A549 (cell line): ENCODE measurements at regions not wholly inside any gene's neighbourhood (a gene's known extent, or its start where the extent isn't known, plus 50 kb on each side); places are given as distances from the start of the nearest gene placed in this dataset.

Source experiments
- ATAC-seq, 2 experiments: fragments of 200-7000 bp in 1 of 2; fragments of >200 bp in 1 of 2; cut with Nextera tagmentation in 1 of 2; cut with Tn5 transposase in 1 of 2; 3 replicates each; pipeline versions ENCODE4 v1.8.0 to v1.9.1; 2018 to 2020; ENCODE audit warnings: mild to moderate bottlenecking in 1 of 2, moderate library complexity in 1 of 2
- CTCF ChIA-PET: fragments of 300-600 bp; sonication (Branson Sonifier 250); formaldehyde crosslinking; extraction: SDS; loops from one replicate; lab custom pipeline; 2021; ENCODE audit warnings: antibody characterized with exemption, inconsistent platforms; lab: Yijun Ruan, JAX
- POLR2A ChIA-PET: fragments of 350-600 bp; formaldehyde crosslinking; extraction: SDS; loops from one replicate; lab custom pipeline; 2021; ENCODE audit warnings: antibody characterized with exemption, inconsistent platforms; lab: Yijun Ruan, JAX
- DNase-seq, 2 experiments: peaks; one replicate each; pipeline versions ENCODE4 v3.0.0 to v3.0.0-alpha.2; 2011 to 2016; ENCODE audit warnings: low read depth in 1 of 2, low spot score in 1 of 2
- FAIRE-seq: peaks from 2 replicates; lab custom pipeline; 2011; peaks lifted over from hg19 to GRCh38; lab: Jason Lieb, UNC
- H3K27ac ChIP-seq, 2 experiments: fragments of >200 bp; sonication (Bioruptor Twin); formaldehyde crosslinking; 3 replicates each; pipeline ENCODE4 v1.5.1; 2016 to 2017
- H3K4me1 ChIP-seq: fragments of >200 bp; sonication (Bioruptor Twin); formaldehyde crosslinking; 3 replicates; pipeline ENCODE4 v1.6.1; 2016
- H3K4me2 ChIP-seq: fragments of >200 bp; sonication (Bioruptor Twin); formaldehyde crosslinking; 3 replicates; pipeline ENCODE4 v1.6.1; 2016
- H3K4me3 ChIP-seq: fragments of >200 bp; sonication (Bioruptor Twin); formaldehyde crosslinking; 3 replicates; pipeline ENCODE4 v1.5.1; 2016
- H3K9me3 ChIP-seq: fragments of >200 bp; sonication (Bioruptor Twin); formaldehyde crosslinking; 3 replicates; pipeline ENCODE4 v1.6.1; 2016
- ATOH8 ChIP-seq: fragments of 250-450 bp; sonication (Bioruptor Pico); IDR thresholded peaks from 2 replicates; pipeline ENCODE4 v1.5.0; 2020; ENCODE audit warnings: low read depth, mild to moderate bottlenecking, moderate library complexity
- BCL3 ChIP-seq: fragments of >200 bp; sonication (Bioruptor Twin); formaldehyde crosslinking; IDR thresholded peaks from 3 replicates; pipeline ENCODE4 v1.6.1; 2016
- CTCF ChIP-seq: fragments of >200 bp; sonication (Bioruptor Twin); formaldehyde crosslinking; IDR thresholded peaks from 3 replicates; pipeline ENCODE4 v1.5.1; 2016
- E2F6 ChIP-seq: IDR thresholded peaks from 2 replicates; pipeline ENCODE4 v1.6.1; 2012; ENCODE audit warnings: low read depth, borderline replicate concordance
- EHMT2 ChIP-seq: fragments of 200-600 bp; sonication (generic); IDR thresholded peaks from 2 replicates; pipeline ENCODE4 v1.6.1; 2016; ENCODE audit warnings: antibody characterized with exemption, low read depth, mild to moderate bottlenecking, moderate library complexity
- ELK1 ChIP-seq: fragments of 150-350 bp; IDR thresholded peaks from 2 replicates; pipeline ENCODE4 v1.6.1; 2014; ENCODE audit warnings: low read depth, mild to moderate bottlenecking, low read length
- HES2 ChIP-seq: fragments of >200 bp; sonication (Bioruptor Twin); formaldehyde crosslinking; IDR thresholded peaks from 2 replicates; pipeline ENCODE4 v1.6.1; 2016
- HMGXB4 ChIP-seq: fragments of 250-450 bp; sonication (Bioruptor Pico); IDR thresholded peaks from 2 replicates; pipeline ENCODE4 v1.5.0; 2021; ENCODE audit warnings: mild to moderate bottlenecking, moderate library complexity, borderline replicate concordance
- HOXB13 ChIP-seq: fragments of 250-450 bp; sonication (Bioruptor Pico); IDR thresholded peaks from 2 replicates; pipeline ENCODE4 v1.5.0; 2020; ENCODE audit warnings: low read depth, mild to moderate bottlenecking, moderate library complexity
- JUN ChIP-seq, 2 experiments: fragments of >200 bp; sonication (Bioruptor Twin); formaldehyde crosslinking; IDR thresholded peaks; 2 replicates in 1 of 2; 3 replicates in 1 of 2; pipeline ENCODE4 v1.6.1; 2016 to 2017
- MAFK ChIP-seq: fragments of 450-650 bp; IDR thresholded peaks from 2 replicates; pipeline ENCODE4 v1.6.1; 2014; ENCODE audit not compliant: partially characterized antibody
- MAX ChIP-seq: IDR thresholded peaks from 2 replicates; pipeline ENCODE4 v1.6.1; 2012
- MYC ChIP-seq: IDR thresholded peaks from 2 replicates; pipeline ENCODE4 v1.6.1; 2012; ENCODE audit warnings: mild to moderate bottlenecking, inconsistent platforms, low read length, improper control_type of control experiment, borderline replicate concordance
- NFE2L2 ChIP-seq: fragments of 150-350 bp; conservative IDR thresholded peaks from 2 replicates; pipeline ENCODE4 v1.6.1; 2014; ENCODE audit warnings: low read length
- PBX3 ChIP-seq: IDR thresholded peaks from 2 replicates; pipeline ENCODE4 v1.6.1; 2012
- RAD21 ChIP-seq, 2 experiments: fragments of >200 bp in 1 of 2; sonication (Bioruptor Twin) in 1 of 2; formaldehyde crosslinking in 1 of 2; IDR thresholded peaks in 1 of 2; conservative IDR thresholded peaks in 1 of 2; 2 replicates in 1 of 2; 3 replicates in 1 of 2; pipeline ENCODE4 v1.6.1; 2012 to 2018; ENCODE audit warnings: inconsistent platforms in 1 of 2
- REST ChIP-seq: fragments of 200-600 bp; sonication (generic); IDR thresholded peaks from 2 replicates; pipeline ENCODE4 v1.6.1; 2016; ENCODE audit warnings: antibody characterized with exemption, mild to moderate bottlenecking, moderate library complexity
- USF2 ChIP-seq: fragments of 450-650 bp; IDR thresholded peaks from 2 replicates; pipeline ENCODE4 v1.6.1; 2014; ENCODE audit warnings: antibody characterized with exemption
- WGBS: methylation state at CpG from one replicate; pipeline ENCODE4 v1.1.6; 2017; ENCODE audit errors: missing lambda C conversion rate; 5-methylcytosine and 5-hydroxymethylcytosine counted together

GRCh38 chr17:5675625-5676421 lies 91.5 kb upstream of the NLRP1 start:
- H3K4me2 ChIP-seq = no peak overlapping the region
- no peak overlapping the region for H3K27ac ChIP-seq
- under 1% methylated on average over 6 of the region's 6 CpGs for WGBS
- no peaks in the 10 kb centered on the region for H3K4me1 ChIP-seq
- no peak for DNase-seq
- CTCF ChIA-PET = interaction anchor here (1.0 to 1.7 kb wide), 3 partner anchors 30 to 84 kb away, joined by 3 to 5 read pairs (median 4); no protein-coding TSS in a partner anchor
- POLR2A ChIA-PET = no interaction called here
- FAIRE-seq = no peak
- TF ChIP-seq HOXB13 (CRISPR knock-in tag) (no peak), PBX3 (no peak), MYC (no peak), JUN (IDR thresholded peaks at IDR 0.05) (no peak), EHMT2 (no peak), E2F6 (no peak), USF2 (no peak), ATOH8 (CRISPR knock-in tag) (no peak), CTCF (no peak), RAD21 (conservative IDR thresholded peaks at IDR 0.05 in 1 of 2, IDR thresholded peaks at IDR 0.05 in 1 of 2) (no peak), HES2 (no peak), BCL3 (no peak), NFE2L2 (no peak)
- H3K4me3 ChIP-seq = no peak overlapping the region
- no peak for ATAC-seq
- no peaks in the 10 kb centered on the region for H3K9me3 ChIP-seq

GRCh38 chr17:5677620-5678019 lies 93.3 kb upstream of the NLRP1 start:
- ATAC-seq (no peak), DNase-seq (no peak), FAIRE-seq (no peak)
- Histone ChIP-seq H3K4me3 (no peak overlapping the region), H3K4me1 (no peaks in the 10 kb centered on the region), H3K9me3 (0 out of 3 replicates have a peak, but pooled peaks cover 3% of the 10 kb centered on the region), H3K27ac (no peak overlapping the region), H3K4me2 (no peak overlapping the region)
- POLR2A ChIA-PET = no interaction called here
- TF ChIP-seq REST (no peak), MAFK (no peak), HOXB13 (CRISPR knock-in tag) (no peak), ELK1 (no peak), MAX (no peak), HMGXB4 (no peak)
- CTCF ChIA-PET = interaction anchor here (0.8 to 1.3 kb wide), 2 partner anchors 10 to 34 kb away, joined by 3 to 5 read pairs; no protein-coding TSS in a partner anchor
- 3% methylated on average over 1 of the region's 1 CpG for WGBS
